MCF 10A (cell line): ENCODE measurements at regions not wholly inside any gene's neighbourhood (a gene's known extent, or its start where the extent isn't known, plus 50 kb on each side); places are given as distances from the start of the nearest gene placed in this dataset.
"Not testable (repeated sequence)": the region's sequence is repeated elsewhere in the genome, so short reads cannot be mapped to it uniquely, and the experiment has no call there.

Experiments used
- BruUV-seq: library from RNA; stranded (reverse); fragments of 400-500 nt; replicated peaks from 2 replicates; lab custom pipeline; 2021; lab: Mats Ljungman, UMichigan
- CTCF ChIA-PET: fragments of 300-600 bp; sonication (Branson Sonifier 250); formaldehyde crosslinking; extraction: SDS; loops from one replicate; lab custom pipeline; 2021; ENCODE audit warnings: antibody characterized with exemption, inconsistent platforms; lab: Yijun Ruan, JAX
- POLR2A ChIA-PET: fragments of 300-600, 350-650 bp; sonication (Branson Sonifier 250); formaldehyde crosslinking; extraction: SDS; loops from one replicate; lab custom pipeline; 2020; ENCODE audit warnings: antibody characterized with exemption, inconsistent platforms; lab: Yijun Ruan, JAX
- DNase-seq: peaks from one replicate; pipeline ENCODE4 v3.0.0-alpha.2; 2018; ENCODE audit not compliant: unreplicated experiment
- H3K27ac Mint-ChIP-seq: one replicate; pipeline ENCODE4 v1.8.0; 2022; ENCODE audit warnings: mild to moderate bottlenecking, low read depth, mixed read lengths; ENCODE audit not compliant: unreplicated experiment
- H3K27me3 Mint-ChIP-seq: one replicate; pipeline ENCODE4 v1.8.0; 2022; ENCODE audit warnings: mixed read lengths; ENCODE audit not compliant: insufficient read depth, unreplicated experiment
- H3K36me3 Mint-ChIP-seq: one replicate; pipeline ENCODE4 v1.8.0; 2022; ENCODE audit warnings: mild to moderate bottlenecking, moderate library complexity, mixed read lengths; ENCODE audit not compliant: insufficient read depth, unreplicated experiment
- H3K4me1 Mint-ChIP-seq: one replicate; pipeline ENCODE4 v1.8.0; 2022; ENCODE audit warnings: mixed read lengths; ENCODE audit not compliant: insufficient read depth, unreplicated experiment
- H3K4me3 Mint-ChIP-seq: one replicate; pipeline ENCODE4 v1.8.0; 2022; ENCODE audit warnings: mild to moderate bottlenecking, moderate library complexity, mixed read lengths; ENCODE audit not compliant: unreplicated experiment
- H3K9me3 Mint-ChIP-seq: one replicate; pipeline ENCODE4 v1.8.0; 2022; ENCODE audit warnings: mixed read lengths; ENCODE audit not compliant: unreplicated experiment
- CTCF ChIP-seq: fragments of 200-600 bp; IDR thresholded peaks from one replicate; pipeline ENCODE4 v1.8.0; 2022; ENCODE audit warnings: antibody characterized with exemption, mild to moderate bottlenecking; ENCODE audit not compliant: unreplicated experiment
- intact Hi-C: fragments of 100-400 bp; cut with micrococcal nuclease; formaldehyde crosslinking; loops from 2 replicates; pipeline ENCODE4 v1.14.1; 2022

GRCh38 chr6:156589281-156589680, 187.9 kb upstream of the ARID1B start:
- H3K4me1 Mint-ChIP-seq, result peaks cover 6% of the 10 kb centered on the region
- ChIA-PET POLR2A (no interaction called here), CTCF (interaction anchor here (0.6 kb wide), 1 partner anchor 279 kb away, joined by 3 read pairs; no protein-coding TSS in a partner anchor)
- no peak overlapping the region for H3K27ac Mint-ChIP-seq
- no peaks in the 10 kb centered on the region for H3K9me3 Mint-ChIP-seq
- H3K36me3 Mint-ChIP-seq, result no peaks in the 10 kb centered on the region
- intact Hi-C loops, result no loop called here
- no peak for DNase-seq
- BruUV-seq, result no TSS peak
- no peaks in the 10 kb centered on the region for H3K27me3 Mint-ChIP-seq
- H3K4me3 Mint-ChIP-seq, result no peak overlapping the region
- TF ChIP-seq CTCF, result no peak

GRCh38 chr6:156587751-156588301, 189.4 kb upstream of the ARID1B start:
- no peaks in the 10 kb centered on the region for H3K9me3 Mint-ChIP-seq
- no peak for DNase-seq
- H3K36me3 Mint-ChIP-seq, result no peaks in the 10 kb centered on the region
- POLR2A ChIA-PET, result no interaction called here
- H3K4me1 Mint-ChIP-seq, result peaks cover 6% of the 10 kb centered on the region
- H3K27me3 Mint-ChIP-seq, result no peaks in the 10 kb centered on the region
- CTCF ChIA-PET, result no interaction called here
- H3K4me3 Mint-ChIP-seq, result no peak overlapping the region
- intact Hi-C loops, result no loop called here
- H3K27ac Mint-ChIP-seq, result peak overlapping the region; percentile 57
- no TSS peak for BruUV-seq
- TF ChIP-seq CTCF, result no peak

GRCh38 chr6:156587071-156587470, 190.1 kb upstream of the ARID1B start:
- DNase-seq, result no peak
- H3K4me3 Mint-ChIP-seq, result no peak overlapping the region
- no peaks in the 10 kb centered on the region for H3K27me3 Mint-ChIP-seq
- POLR2A ChIA-PET, result interaction anchor here (0.6 kb wide), 2 partner anchors 141 to 242 kb away, joined by 3 read pairs; no protein-coding TSS in a partner anchor
- peaks cover 11% of the 10 kb centered on the region for H3K4me1 Mint-ChIP-seq
- H3K36me3 Mint-ChIP-seq, result no peaks in the 10 kb centered on the region
- CTCF ChIA-PET, result interaction anchor here (0.6 kb wide), 1 partner anchor 13 kb away, joined by 3 read pairs; no protein-coding TSS in a partner anchor
- BruUV-seq, result no TSS peak
- no peak for TF ChIP-seq CTCF
- no peak overlapping the region for H3K27ac Mint-ChIP-seq
- no peaks in the 10 kb centered on the region for H3K9me3 Mint-ChIP-seq
- intact Hi-C loops, result no loop called here

- H3K4me3 Mint-ChIP-seq, result no peak overlapping the region
- H3K36me3 Mint-ChIP-seq, result no peaks in the 10 kb centered on the region
- ChIA-PET CTCF (no interaction called here), POLR2A (interaction anchor here (0.8 kb wide), 1 partner anchor 151 kb away, joined by 3 read pairs; no protein-coding TSS in a partner anchor)
- peak; percentile 15 for DNase-seq
- H3K27ac Mint-ChIP-seq, result no peak overlapping the region
- no peak for TF ChIP-seq CTCF
- peaks cover 3% of the 10 kb centered on the region for H3K9me3 Mint-ChIP-seq
- intact Hi-C loops, result no loop called here
- peaks cover 11% of the 10 kb centered on the region for H3K4me1 Mint-ChIP-seq
- BruUV-seq, result no TSS peak
- no peaks in the 10 kb centered on the region for H3K27me3 Mint-ChIP-seq
Measured at GRCh38 chr6:156585859-156586258, 191.3 kb upstream of the ARID1B start.

- H3K4me1 Mint-ChIP-seq, result peaks cover 11% of the 10 kb centered on the region
- POLR2A ChIA-PET, result interaction anchor here (0.7 kb wide), 1 partner anchor 228 kb away, joined by 3 read pairs; no protein-coding TSS in a partner anchor
- H3K9me3 Mint-ChIP-seq, result peaks cover 14% of the 10 kb centered on the region
- intact Hi-C loops, H3K36me3 Mint-ChIP-seq, CTCF ChIA-PET, H3K27me3 Mint-ChIP-seq, BruUV-seq, DNase-seq, H3K4me3 Mint-ChIP-seq, H3K27ac Mint-ChIP-seq: not testable (repeated sequence)
Measured at GRCh38 chr6:156584121-156584520, 193.1 kb upstream of the ARID1B start.
